GM18870 (cell line): ENCODE measurements at regions not wholly inside any gene's neighbourhood (a gene's known extent, or its start where the extent isn't known, plus 50 kb on each side); places are given as distances from the start of the nearest gene placed in this dataset.
"Not testable (repeated sequence)": the region's sequence is repeated elsewhere in the genome, so short reads cannot be mapped to it uniquely, and the experiment has no call there.

Experiments
- ATAC-seq: cut with Tn5 transposase; IDR thresholded peaks from one replicate; pipeline ENCODE4 v1.9.1; 2021; ENCODE audit warnings: moderate library complexity; ENCODE audit not compliant: unreplicated experiment

GRCh38 chr6:140201787-140202458, 827.5 kb upstream of the CITED2 start:
- ATAC-seq: no peak

- no peak for ATAC-seq
Measured at GRCh38 chr6:140193269-140193668, 818.8 kb upstream of the CITED2 start.

GRCh38 chr6:140192018-140192417, 817.6 kb upstream of the CITED2 start:
- no peak for ATAC-seq

GRCh38 chr6:140189263-140189662, 814.8 kb upstream of the CITED2 start:
- ATAC-seq: not testable (repeated sequence)

GRCh38 chr6:140185991-140186390, 811.5 kb upstream of the CITED2 start:
- no peak for ATAC-seq

GRCh38 chr6:140183881-140184280, 809.4 kb upstream of the CITED2 start:
- no peak for ATAC-seq

- no peak for ATAC-seq
Measured at GRCh38 chr6:140182821-140183220, 808.4 kb upstream of the CITED2 start.

- no peak for ATAC-seq
Measured at GRCh38 chr6:140181876-140182275, 807.4 kb upstream of the CITED2 start.

- ATAC-seq: no peak
Measured at GRCh38 chr6:140180306-140180705, 805.9 kb upstream of the CITED2 start.

- ATAC-seq: no peak
Measured at GRCh38 chr6:140178935-140179334, 804.5 kb upstream of the CITED2 start.

- ATAC-seq: no peak
Measured at GRCh38 chr6:140178520-140178919, 804.1 kb upstream of the CITED2 start.

GRCh38 chr6:140176306-140176705, 801.9 kb upstream of the CITED2 start:
- no peak for ATAC-seq

GRCh38 chr6:140175486-140175885, 801.0 kb upstream of the CITED2 start:
- ATAC-seq: no peak

- no peak for ATAC-seq
Measured at GRCh38 chr6:140174524-140174923, 800.1 kb upstream of the CITED2 start.

GRCh38 chr6:140168365-140168764, 793.9 kb upstream of the CITED2 start:
- no peak for ATAC-seq

- ATAC-seq: no peak
Measured at GRCh38 chr6:140160909-140161308, 786.5 kb upstream of the CITED2 start.

- no peak for ATAC-seq
Measured at GRCh38 chr6:140160494-140160893, 786.0 kb upstream of the CITED2 start.

GRCh38 chr6:140156131-140156530, 781.7 kb upstream of the CITED2 start:
- no peak for ATAC-seq

GRCh38 chr6:140155451-140156126, 781.1 kb upstream of the CITED2 start:
- ATAC-seq: no peak

GRCh38 chr6:140153703-140154102, 779.3 kb upstream of the CITED2 start:
- no peak for ATAC-seq

GRCh38 chr6:140147825-140148814, 773.7 kb upstream of the CITED2 start:
- not testable (repeated sequence) for ATAC-seq
